HuH-7.5 (cell line): ENCODE measurements at regions not wholly inside any gene's neighbourhood (a gene's known extent, or its start where the extent isn't known, plus 50 kb on each side); places are given as distances from the start of the nearest gene placed in this dataset.

Source experiments
- DNase-seq: peaks from one replicate; pipeline ENCODE4 v3.0.0; 2011; ENCODE audit warnings: low spot score

- DNase-seq, result no peak
Measured at GRCh38 chr14:82445810-82446570, 912.3 kb upstream of the SEL1L start.

- DNase-seq, result no peak
Measured at GRCh38 chr14:82447586-82447985, 913.9 kb upstream of the SEL1L start.

GRCh38 chr14:82449926-82450468 lies 916.3 kb upstream of the SEL1L start:
- DNase-seq, result no peak

- no peak for DNase-seq
Measured at GRCh38 chr14:82451675-82452074, 918.0 kb upstream of the SEL1L start.

- no peak for DNase-seq
Measured at GRCh38 chr14:82482345-82482744, 948.7 kb upstream of the SEL1L start.

GRCh38 chr14:82488473-82488872 lies 954.8 kb upstream of the SEL1L start:
- no peak for DNase-seq

GRCh38 chr14:82490397-82490796 lies 956.7 kb upstream of the SEL1L start:
- no peak for DNase-seq

GRCh38 chr14:82492157-82492556 lies 958.5 kb upstream of the SEL1L start:
- DNase-seq, result no peak

- DNase-seq, result no peak
Measured at GRCh38 chr14:82500222-82500621, 966.6 kb upstream of the SEL1L start.

GRCh38 chr14:82501554-82501953 lies 967.9 kb upstream of the SEL1L start:
- DNase-seq, result no peak

- DNase-seq, result no peak
Measured at GRCh38 chr14:82502043-82502442, 968.4 kb upstream of the SEL1L start.

- DNase-seq, result no peak
Measured at GRCh38 chr14:82504894-82505293, 971.2 kb upstream of the SEL1L start.

GRCh38 chr14:82510007-82510406 lies 976.4 kb upstream of the SEL1L start:
- DNase-seq, result no peak

- no peak for DNase-seq
Measured at GRCh38 chr14:82511399-82511798, 977.7 kb upstream of the SEL1L start.

- DNase-seq, result no peak
Measured at GRCh38 chr14:82520765-82521164, 987.1 kb upstream of the SEL1L start.

GRCh38 chr14:82521191-82521590 lies 987.5 kb upstream of the SEL1L start:
- DNase-seq, result no peak

GRCh38 chr14:82528016-82528415 lies 994.4 kb upstream of the SEL1L start:
- DNase-seq, result no peak

- no peak for DNase-seq
Measured at GRCh38 chr14:82533351-82533750, 999.7 kb upstream of the SEL1L start.

GRCh38 chr14:82536566-82536965 lies 1002.9 kb upstream of the SEL1L start:
- no peak for DNase-seq

GRCh38 chr14:82537831-82538230 lies 1004.2 kb upstream of the SEL1L start:
- no peak for DNase-seq

GRCh38 chr14:82546401-82546800 lies 1012.7 kb upstream of the SEL1L start:
- DNase-seq, result no peak

- DNase-seq, result no peak
Measured at GRCh38 chr14:82549306-82549990, 1015.8 kb upstream of the SEL1L start.

GRCh38 chr14:82562881-82563280 lies 1029.2 kb upstream of the SEL1L start:
- no peak for DNase-seq
